Hepatocyte (in vitro differentiated cells): ENCODE measurements at regions not wholly inside any gene's neighbourhood (a gene's known extent, or its start where the extent isn't known, plus 50 kb on each side); places are given as distances from the start of the nearest gene placed in this dataset.

ENCODE experiments used
- DNase-seq: peaks from one replicate; pipeline ENCODE4 v3.0.0-alpha.2; 2016; ENCODE audit warnings: low spot score
- H2AFZ ChIP-seq: fragments of 200-600 bp; sonication (generic); 2 replicates; pipeline ENCODE4 v1.6.0; 2016; ENCODE audit warnings: antibody characterized with exemption, mild to moderate bottlenecking
- H3K27ac ChIP-seq: fragments of 200-600 bp; sonication (generic); 2 replicates; pipeline ENCODE4 v1.5.1; 2016; ENCODE audit warnings: mild to moderate bottlenecking
- H3K27me3 ChIP-seq: fragments of 200-600 bp; sonication (generic); 2 replicates; pipeline ENCODE4 v1.6.1; 2016
- H3K36me3 ChIP-seq: fragments of 200-600 bp; sonication (generic); replicated peaks from 2 replicates; pipeline ENCODE4 v1.5.1; 2016; ENCODE audit warnings: low read depth; ENCODE audit not compliant: insufficient read depth
- H3K4me1 ChIP-seq: fragments of 200-600 bp; sonication (generic); 2 replicates; pipeline ENCODE4 v1.5.1; 2016; ENCODE audit warnings: mild to moderate bottlenecking, moderate library complexity; ENCODE audit not compliant: insufficient read depth
- H3K4me2 ChIP-seq: fragments of 200-600 bp; sonication (generic); 2 replicates; pipeline ENCODE4 v1.6.0; 2016
- H3K4me3 ChIP-seq: fragments of 200-600 bp; sonication (generic); 2 replicates; pipeline ENCODE4 v1.5.1; 2016; ENCODE audit warnings: mild to moderate bottlenecking
- H3K79me2 ChIP-seq: fragments of 200-600 bp; sonication (generic); 2 replicates; pipeline ENCODE4 v1.6.0; 2017; ENCODE audit warnings: mild to moderate bottlenecking
- H3K9me2 ChIP-seq: fragments of 200-600 bp; sonication (generic); replicated peaks from 2 replicates; pipeline ENCODE4 v1.6.0; 2017; ENCODE audit warnings: mild to moderate bottlenecking; ENCODE audit not compliant: insufficient read depth
- H3K9me3 ChIP-seq: fragments of 200-600 bp; sonication (generic); 2 replicates; pipeline ENCODE4 v1.5.1; 2016; ENCODE audit warnings: low read depth, mild to moderate bottlenecking
- H4K20me1 ChIP-seq: fragments of 200-600 bp; sonication (generic); 2 replicates; pipeline ENCODE4 v1.6.0; 2016; ENCODE audit warnings: mild to moderate bottlenecking; ENCODE audit not compliant: insufficient read depth, poor library complexity, severe bottlenecking
- CTCF ChIP-seq: fragments of 200-600 bp; sonication (generic); IDR thresholded peaks from 2 replicates; pipeline ENCODE4 v1.5.1; 2016; ENCODE audit warnings: antibody characterized with exemption, mild to moderate bottlenecking; ENCODE audit not compliant: poor library complexity
- EZH2 ChIP-seq: fragments of 200-600 bp; sonication (generic); IDR thresholded peaks from 2 replicates; pipeline ENCODE4 v1.6.1; 2016; ENCODE audit warnings: antibody characterized with exemption, mild to moderate bottlenecking, borderline replicate concordance
- EZH2phosphoT487 ChIP-seq: fragments of 200-600 bp; sonication (generic); IDR thresholded peaks from one replicate; pipeline ENCODE4 v1.6.1; 2018; ENCODE audit warnings: antibody characterized with exemption, mild to moderate bottlenecking, low read depth, moderate library complexity; ENCODE audit not compliant: unreplicated experiment, severe bottlenecking
- WGBS: methylation state at CpG from one replicate; pipeline ENCODE4 v1.1.6; 2016; ENCODE audit warnings: low lambda C conversion rate; ENCODE audit errors: missing lambda C conversion rate; 5-methylcytosine and 5-hydroxymethylcytosine counted together

- no peak overlapping the region for H3K4me2 ChIP-seq
- no peaks in the 10 kb centered on the region for H3K36me3 ChIP-seq
- WGBS: 89% methylated on average over 5 of the region's 5 CpGs
- no peaks in the 10 kb centered on the region for H3K9me2 ChIP-seq
- DNase-seq: no peak
- no peaks in the 10 kb centered on the region for H3K4me1 ChIP-seq
- no peaks in the 10 kb centered on the region for H3K79me2 ChIP-seq
- no peak overlapping the region for H2AFZ ChIP-seq
- TF ChIP-seq EZH2phosphoT487 (no peak), CTCF (no peak), EZH2 (no peak)
- H3K9me3 ChIP-seq: no peaks in the 10 kb centered on the region
- no peak overlapping the region for H3K27ac ChIP-seq
- H4K20me1 ChIP-seq: no peaks in the 10 kb centered on the region
- no peak overlapping the region for H3K4me3 ChIP-seq
- no peaks in the 10 kb centered on the region for H3K27me3 ChIP-seq
Measured at GRCh38 chr11:87437133-87437843, 399.6 kb downstream of the TMEM135 start.

GRCh38 chr11:87432022-87432421 is 394.3 kb downstream of the TMEM135 start:
- no peaks in the 10 kb centered on the region for H3K9me3 ChIP-seq
- no peaks in the 10 kb centered on the region for H4K20me1 ChIP-seq
- H3K4me2 ChIP-seq: no peak overlapping the region
- H3K4me1 ChIP-seq: no peaks in the 10 kb centered on the region
- H3K9me2 ChIP-seq: no peaks in the 10 kb centered on the region
- 83% methylated on average over 4 of the region's 4 CpGs for WGBS
- no peaks in the 10 kb centered on the region for H3K36me3 ChIP-seq
- no peak overlapping the region for H3K27ac ChIP-seq
- no peaks in the 10 kb centered on the region for H3K27me3 ChIP-seq
- TF ChIP-seq CTCF (no peak), EZH2phosphoT487 (no peak), EZH2 (no peak)
- H2AFZ ChIP-seq: no peak overlapping the region
- DNase-seq: no peak
- no peaks in the 10 kb centered on the region for H3K79me2 ChIP-seq
- no peak overlapping the region for H3K4me3 ChIP-seq

- TF ChIP-seq EZH2: no peak
- TF ChIP-seq CTCF: no peak
- TF ChIP-seq EZH2phosphoT487: no peak
- Histone ChIP-seq H3K27me3 (no peaks in the 10 kb centered on the region), H3K27ac (no peak overlapping the region), H4K20me1 (no peaks in the 10 kb centered on the region), H3K4me1 (no peaks in the 10 kb centered on the region), H3K36me3 (no peaks in the 10 kb centered on the region), H3K4me2 (no peak overlapping the region), H2AFZ (no peak overlapping the region), H3K9me3 (no peaks in the 10 kb centered on the region), H3K4me3 (no peak overlapping the region), H3K79me2 (no peaks in the 10 kb centered on the region), H3K9me2 (no peaks in the 10 kb centered on the region)
- 97% methylated on average over 2 of the region's 2 CpGs for WGBS
- DNase-seq: no peak
Measured at GRCh38 chr11:87431392-87431791, 393.7 kb downstream of the TMEM135 start.
